HG02943 (cell line): ENCODE measurements at regions not wholly inside any gene's neighbourhood (a gene's known extent, or its start where the extent isn't known, plus 50 kb on each side); places are given as distances from the start of the nearest gene placed in this dataset.

Source experiments
- ATAC-seq: cut with Tn5 transposase; IDR thresholded peaks from one replicate; pipeline ENCODE4 v1.9.1; 2021; ENCODE audit warnings: mild to moderate bottlenecking, low read depth, moderate library complexity; ENCODE audit not compliant: unreplicated experiment

- no peak for ATAC-seq
These were observed 730.9 kb upstream of the ADGRL2 start for GRCh38 chr1:81069856-81070255.

GRCh38 chr1:81068726-81069125 lies 732.0 kb upstream of the ADGRL2 start:
- no peak for ATAC-seq

DNA sequence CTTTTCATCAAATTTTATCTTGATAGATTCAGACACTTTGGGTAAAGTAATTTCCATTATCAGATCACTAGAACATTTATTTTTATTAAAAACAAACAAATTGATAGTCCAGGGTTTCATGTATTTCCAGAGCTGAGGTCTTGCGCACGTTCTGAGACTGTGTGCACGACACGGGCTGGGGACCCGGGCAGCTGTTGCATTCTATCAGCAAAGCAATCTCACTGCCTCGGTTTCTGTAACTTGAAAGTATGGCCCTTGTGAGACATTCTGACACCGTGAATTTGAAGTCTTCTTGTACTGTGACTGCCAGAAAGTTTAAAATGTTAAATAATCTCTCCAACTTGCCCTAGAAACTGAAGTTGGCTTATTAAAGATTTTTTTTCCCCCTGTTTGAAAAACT lies 746.9 kb upstream of the ADGRL2 start:
- no peak for ATAC-seq

GRCh38 chr1:81052162-81052561 lies 748.6 kb upstream of the ADGRL2 start:
- ATAC-seq: no peak

DNA sequence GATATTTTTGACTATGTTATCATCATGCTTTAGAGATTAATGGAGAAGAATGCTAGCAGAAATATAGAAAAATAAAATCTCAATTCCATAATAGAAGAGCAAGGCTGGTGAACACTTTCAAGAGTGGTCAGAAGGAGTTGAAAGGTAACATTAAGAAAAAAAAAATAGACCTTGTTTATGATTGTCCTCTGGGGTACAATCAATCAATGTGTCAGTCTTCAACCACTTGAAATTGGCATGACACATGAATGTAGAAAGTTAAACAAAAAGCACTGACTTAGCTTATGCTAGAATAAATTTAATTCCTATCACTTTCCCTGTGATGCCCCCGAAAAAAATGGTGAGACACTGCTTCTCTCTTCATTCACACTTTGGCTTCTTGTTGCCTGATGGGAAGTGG lies 750.3 kb upstream of the ADGRL2 start:
- ATAC-seq: no peak

DNA sequence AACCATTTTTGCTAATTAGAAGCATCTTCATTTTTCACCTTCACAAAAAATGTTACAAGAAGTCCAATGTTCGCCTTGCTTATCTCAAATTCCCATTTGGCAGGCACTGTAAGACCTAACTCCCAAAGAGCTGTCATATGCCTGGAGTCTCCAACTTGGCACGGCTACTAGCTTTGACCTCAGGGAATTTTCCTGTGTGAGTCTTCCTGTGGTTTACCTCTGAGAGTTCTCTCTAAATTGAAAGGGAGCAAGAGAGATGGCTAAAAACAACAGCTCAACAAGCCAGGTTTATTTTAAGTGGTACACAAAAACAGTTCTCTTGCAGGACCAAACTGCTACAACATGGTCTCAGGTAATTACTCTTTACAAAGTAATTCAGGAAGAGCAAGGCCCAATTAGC lies 756.0 kb upstream of the ADGRL2 start:
- no peak for ATAC-seq

DNA sequence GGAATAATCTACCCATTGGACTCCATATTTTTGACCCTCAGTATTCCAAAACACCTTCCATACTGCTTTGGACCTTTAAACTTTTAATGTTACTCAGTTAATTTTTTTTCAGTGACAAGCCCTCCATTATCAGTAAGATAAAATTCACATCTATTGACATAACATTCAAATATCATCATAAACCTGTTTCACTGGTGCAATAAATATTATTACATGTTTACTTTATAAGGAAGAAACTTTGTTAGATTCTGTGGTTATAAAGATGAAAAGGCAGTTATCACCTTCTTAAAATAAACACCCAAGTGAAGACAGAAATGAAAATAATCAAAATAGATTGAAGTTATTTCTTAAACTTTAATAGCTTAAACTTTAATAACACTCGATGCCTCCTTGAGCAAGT lies 758.5 kb upstream of the ADGRL2 start:
- ATAC-seq: no peak

DNA sequence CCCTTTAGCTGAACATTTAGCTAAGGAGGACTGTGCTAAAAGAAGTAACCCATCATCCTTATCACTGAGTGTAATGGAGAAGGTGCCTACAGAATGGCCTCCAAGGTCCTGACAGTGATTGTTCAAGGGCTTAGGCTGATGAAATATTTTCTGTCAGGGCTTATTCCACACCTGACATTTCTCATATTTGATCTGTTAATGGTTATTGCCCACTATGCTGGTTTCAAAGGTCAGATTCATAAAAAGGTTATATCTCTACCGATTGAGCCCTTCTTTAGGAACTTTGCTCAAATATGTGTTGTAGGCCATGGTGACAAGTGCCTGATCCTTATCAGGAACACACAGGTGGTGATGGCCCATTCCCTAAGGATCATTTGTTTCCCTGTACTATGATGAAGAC lies 766.4 kb upstream of the ADGRL2 start:
- no peak for ATAC-seq

DNA sequence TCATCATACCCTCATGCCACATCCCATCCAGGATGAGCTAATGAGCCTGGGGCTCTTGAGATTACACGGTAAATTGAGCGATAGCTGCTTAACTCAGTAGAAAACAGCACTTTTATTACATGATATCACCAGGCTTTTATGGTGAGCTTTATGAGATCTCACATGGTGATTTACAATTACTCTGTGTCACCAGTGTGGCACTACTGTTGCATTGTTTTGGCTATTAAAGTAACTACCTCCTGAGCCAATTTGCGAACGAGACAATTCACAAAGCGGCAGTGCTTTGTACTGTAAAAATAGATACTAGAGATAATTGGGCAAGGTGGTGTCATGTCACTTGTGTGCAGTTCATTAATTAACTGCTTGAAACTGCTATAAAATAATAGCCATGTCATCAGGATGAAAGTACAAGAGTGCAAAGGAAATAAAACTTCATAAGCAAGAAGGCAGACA lies 767.7 kb upstream of the ADGRL2 start:
- ATAC-seq: no peak

GRCh38 chr1:81032374-81032773 lies 768.4 kb upstream of the ADGRL2 start:
- ATAC-seq: no peak

GRCh38 chr1:81030441-81030840 lies 770.3 kb upstream of the ADGRL2 start:
- ATAC-seq: no peak

GRCh38 chr1:81029266-81029665 lies 771.5 kb upstream of the ADGRL2 start:
- no peak for ATAC-seq

- ATAC-seq: no peak
These were observed 777.5 kb upstream of the ADGRL2 start for GRCh38 chr1:81023187-81023724.

DNA sequence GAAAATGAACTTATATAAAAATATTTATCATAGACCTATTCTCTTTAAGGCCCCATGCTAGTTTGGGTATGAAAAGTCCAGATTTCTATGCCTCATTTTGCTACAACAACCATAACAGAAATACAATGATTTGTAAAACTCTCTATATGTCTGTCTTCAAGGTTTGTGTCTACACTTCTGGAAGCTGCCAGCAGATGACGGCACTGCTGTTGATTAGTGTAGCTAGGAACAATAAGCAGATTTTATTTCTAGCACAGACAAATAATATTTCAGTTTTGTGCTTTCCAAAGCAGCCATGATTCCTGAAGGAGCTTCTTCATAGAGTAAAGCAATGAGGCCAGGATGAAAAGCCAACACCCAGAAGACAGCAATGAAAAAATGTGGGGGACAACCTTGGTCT lies 779.6 kb upstream of the ADGRL2 start:
- ATAC-seq: no peak

GRCh38 chr1:81020506-81020905 lies 780.2 kb upstream of the ADGRL2 start:
- no peak for ATAC-seq

- ATAC-seq: no peak
These were observed 790.6 kb upstream of the ADGRL2 start for GRCh38 chr1:81010126-81010525.

- no peak for ATAC-seq
These were observed 792.4 kb upstream of the ADGRL2 start for GRCh38 chr1:81008293-81008692.

DNA sequence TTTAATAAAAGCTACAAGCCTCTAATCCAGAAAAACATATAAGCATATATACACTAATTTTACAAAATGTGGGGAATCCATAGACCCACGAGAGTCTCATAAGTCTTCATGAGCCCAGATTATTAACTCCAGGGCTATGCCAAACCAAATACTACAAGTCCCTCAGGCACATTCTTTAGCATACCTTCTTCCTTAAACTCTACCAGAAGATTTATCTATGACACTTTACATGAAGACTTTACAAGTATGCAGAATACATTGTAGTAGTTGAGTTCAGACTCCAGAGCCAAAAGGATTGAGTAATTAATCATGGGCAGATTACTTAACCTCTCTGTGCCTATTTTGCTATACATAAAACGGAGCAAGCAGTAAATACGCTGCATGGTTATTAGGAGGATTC lies 793.7 kb upstream of the ADGRL2 start:
- ATAC-seq: no peak

DNA sequence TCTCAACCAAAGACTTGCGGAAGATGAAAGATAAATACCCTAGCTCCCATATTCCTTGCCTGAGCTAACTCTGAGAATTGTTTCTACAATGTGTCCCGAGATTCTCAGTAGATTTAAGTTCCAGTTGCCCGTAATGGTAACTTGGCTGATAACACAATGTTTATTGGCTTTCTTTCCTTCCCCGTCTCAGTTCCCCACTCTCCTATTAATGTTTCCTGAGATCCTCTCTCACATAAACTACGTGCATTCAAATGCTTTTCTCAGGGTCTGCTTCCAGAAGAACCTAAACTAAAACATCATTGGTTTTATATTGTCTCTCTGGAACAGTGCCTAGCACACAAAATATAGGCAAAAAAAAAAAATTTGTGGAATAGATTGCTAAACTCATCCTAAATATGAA lies 794.2 kb upstream of the ADGRL2 start:
- no peak for ATAC-seq

DNA sequence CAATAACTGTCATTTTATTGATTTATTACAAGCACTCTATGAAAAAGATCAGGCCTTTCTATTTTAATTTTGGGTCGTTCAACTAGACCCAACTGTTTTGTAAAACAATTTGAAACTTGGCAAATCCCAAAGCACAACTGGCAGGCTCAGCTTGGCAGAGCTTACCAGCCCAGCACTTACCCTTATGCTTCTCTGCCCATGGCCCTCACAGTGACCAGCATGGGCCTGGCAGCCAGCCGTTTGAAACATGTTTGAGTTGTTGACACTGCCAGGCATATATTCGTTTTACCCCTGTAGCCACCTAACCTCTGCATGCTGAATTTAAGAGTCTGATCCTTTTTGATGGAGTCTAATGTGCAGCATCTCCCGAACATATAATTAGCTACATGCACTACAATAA lies 796.7 kb upstream of the ADGRL2 start:
- ATAC-seq: no peak

- no peak for ATAC-seq
These were observed 805.8 kb upstream of the ADGRL2 start for GRCh38 chr1:80994934-80995333.

GRCh38 chr1:80994038-80994437 lies 806.7 kb upstream of the ADGRL2 start:
- ATAC-seq: no peak
